ENCODE measurements at regions not wholly inside any gene's neighbourhood (a gene's known extent, or its start where the extent isn't known, plus 50 kb on each side); places are given as distances from the start of the nearest gene placed in this dataset.

DNA sequence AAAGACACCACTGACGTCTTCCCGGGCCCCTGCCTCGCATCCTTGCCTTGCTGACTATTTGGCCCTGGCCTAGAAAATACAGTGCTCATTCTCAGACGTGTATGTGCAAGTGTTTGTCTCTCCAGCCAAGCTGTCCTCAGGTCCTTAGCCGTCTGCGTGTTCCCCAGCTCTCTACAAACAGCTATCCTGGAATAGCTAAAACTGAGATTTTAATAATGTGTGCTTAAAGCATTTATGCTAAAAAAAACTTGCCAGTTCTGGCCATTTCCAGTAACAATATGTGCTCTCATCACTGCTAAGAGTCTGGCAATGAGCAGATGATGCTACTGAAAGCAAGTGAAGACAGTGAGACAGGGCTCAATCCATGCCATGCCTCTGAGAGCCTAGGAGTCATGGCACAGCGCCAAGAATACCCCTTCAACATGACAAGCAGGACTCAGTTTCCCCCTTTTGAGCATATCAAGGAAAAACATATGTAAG lies 55.7 kb downstream of the IRF2BP2 start:
- Histone ChIP-seq H2AFZ (ENCODE audit: low read length, unreplicated experiment) (no peak overlapping the region), H3K27ac (ENCODE audit: low read depth, low read length) (no peak overlapping the region), H3K27me3 (ENCODE audit: insufficient read depth, low read length) (no peaks in the 10 kb centered on the region), H3K4me3 (ENCODE audit: low read depth, low read length) (no peak overlapping the region), H3K4me1 (ENCODE audit: control insufficient read depth, insufficient read depth, low read length, unreplicated experiment) (peaks cover 7% of the 10 kb centered on the region), H3K36me3 (ENCODE audit: insufficient read depth, low read length) (no peaks in the 10 kb centered on the region), H3K79me2 (ENCODE audit: control insufficient read depth, insufficient read depth, low read length, unreplicated experiment) (no peaks in the 10 kb centered on the region)

DNA sequence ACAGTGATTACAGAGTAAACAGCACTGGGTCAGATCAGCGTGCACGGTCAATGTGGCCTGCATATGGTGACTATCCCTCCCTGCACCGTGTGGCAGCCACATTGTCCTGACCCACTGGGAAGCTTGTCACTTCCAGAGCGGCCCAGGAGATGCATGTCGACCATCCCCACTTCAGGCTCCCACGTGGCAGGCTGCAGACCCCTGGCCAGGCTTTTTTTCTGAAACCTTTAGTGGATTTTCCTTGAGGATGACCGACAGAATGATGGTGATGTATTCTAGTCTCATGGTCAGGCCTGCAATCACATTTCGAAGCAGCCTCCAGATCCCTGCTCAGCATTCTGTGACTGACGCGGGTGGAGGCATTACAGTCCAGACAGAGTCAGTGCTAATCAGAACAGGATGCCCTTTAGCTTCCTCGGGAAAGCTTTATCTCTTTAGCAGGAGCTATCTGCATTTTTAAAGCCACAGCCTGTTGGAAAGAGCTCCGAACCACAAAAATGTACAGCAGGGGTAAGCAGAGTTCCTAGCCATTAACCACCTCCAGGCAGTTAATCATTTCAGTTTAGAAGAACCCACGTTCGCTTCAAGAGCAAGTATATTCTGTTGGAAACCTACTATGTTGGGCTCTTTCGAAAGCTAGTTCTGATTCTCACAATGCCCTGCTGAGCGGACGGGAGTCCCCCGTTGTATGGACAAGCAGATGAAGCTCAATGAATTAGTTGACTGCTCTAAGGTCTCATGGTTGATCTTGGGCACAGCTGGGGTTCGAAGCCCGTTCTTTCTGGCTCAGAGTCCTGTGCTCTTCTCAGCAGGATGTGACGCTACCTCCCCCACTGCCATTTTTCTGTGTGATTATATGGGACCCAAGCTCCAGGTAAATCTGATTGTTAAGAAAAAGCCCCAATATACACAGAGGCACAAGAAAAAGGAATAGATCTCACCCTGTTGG lies 56.5 kb downstream of the IRF2BP2 start:
- peak overlapping the region; percentile 83 for H2AFZ ChIP-seq (ENCODE audit: low read length, unreplicated experiment)
- H3K27me3 ChIP-seq (ENCODE audit: insufficient read depth, low read length), result no peaks in the 10 kb centered on the region
- no peaks in the 10 kb centered on the region for H3K36me3 ChIP-seq (ENCODE audit: insufficient read depth, low read length)
- peaks cover 7% of the 10 kb centered on the region for H3K4me1 ChIP-seq (ENCODE audit: control insufficient read depth, insufficient read depth, low read length, unreplicated experiment)
- no peaks in the 10 kb centered on the region for H3K79me2 ChIP-seq (ENCODE audit: control insufficient read depth, insufficient read depth, low read length, unreplicated experiment)
- H3K27ac ChIP-seq (ENCODE audit: low read depth, low read length), result no peak overlapping the region
- no peak overlapping the region for H3K4me3 ChIP-seq (ENCODE audit: low read depth, low read length)

DNA sequence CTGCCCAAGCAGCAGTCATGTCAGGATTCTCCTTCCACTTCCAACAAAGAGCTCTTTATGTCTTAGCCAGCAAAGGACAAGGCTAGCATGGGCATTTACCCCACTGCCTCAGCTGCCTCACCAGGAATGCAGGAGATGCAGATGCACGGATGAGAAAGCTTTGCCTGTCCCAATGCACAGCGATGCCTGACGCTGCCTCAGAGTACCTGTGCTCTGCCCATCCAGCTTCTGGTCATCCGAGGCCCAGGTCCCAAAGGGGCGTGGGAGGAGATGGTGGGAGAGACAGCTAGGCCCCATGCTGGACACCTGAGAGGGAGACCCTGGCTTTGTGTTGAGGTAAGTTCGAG lies 59.0 kb downstream of the IRF2BP2 start:
- H3K79me2 ChIP-seq (ENCODE audit: control insufficient read depth, insufficient read depth, low read length, unreplicated experiment), result no peaks in the 10 kb centered on the region
- no peak overlapping the region for H3K27ac ChIP-seq (ENCODE audit: low read depth, low read length)
- H3K4me1 ChIP-seq (ENCODE audit: control insufficient read depth, insufficient read depth, low read length, unreplicated experiment), result peaks cover 7% of the 10 kb centered on the region
- H3K27me3 ChIP-seq (ENCODE audit: insufficient read depth, low read length), result no peaks in the 10 kb centered on the region
- no peak overlapping the region for H3K4me3 ChIP-seq (ENCODE audit: low read depth, low read length)
- no peak overlapping the region for H2AFZ ChIP-seq (ENCODE audit: low read length, unreplicated experiment)
- H3K36me3 ChIP-seq (ENCODE audit: insufficient read depth, low read length), result no peaks in the 10 kb centered on the region

DNA sequence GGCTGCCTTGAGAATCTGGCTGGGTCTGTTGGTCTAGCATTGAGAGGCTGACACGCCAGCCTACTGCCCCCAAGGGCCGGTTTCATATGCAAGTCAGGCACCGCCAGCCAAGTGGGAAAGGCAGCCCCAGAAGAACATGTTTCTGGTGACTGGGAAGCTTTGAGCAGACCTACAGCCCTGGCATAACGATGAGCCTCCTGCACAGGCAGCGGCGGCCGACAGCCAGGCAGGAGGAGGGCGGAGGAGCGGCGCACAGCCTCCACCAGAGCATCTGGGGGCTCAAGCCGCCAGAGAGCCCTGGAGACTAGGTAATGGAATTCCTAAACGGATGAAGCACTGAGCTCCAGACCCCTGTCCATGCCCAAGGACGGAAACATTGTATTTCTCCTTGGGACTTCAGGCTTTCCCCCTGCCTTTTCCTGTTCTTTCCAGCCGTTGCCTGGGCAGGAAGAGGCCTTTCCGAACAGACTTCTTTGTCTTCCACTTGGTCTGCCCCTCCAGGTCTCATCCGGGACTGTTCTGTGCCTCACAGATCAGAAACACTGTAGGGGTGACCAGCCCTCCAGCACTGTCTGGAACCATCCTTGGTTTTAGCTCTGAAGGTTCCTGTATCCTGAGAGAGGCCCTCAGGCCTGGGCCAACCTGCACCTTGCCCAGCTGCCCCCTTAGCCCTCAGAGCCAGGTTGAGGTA lies 59.5 kb downstream of the IRF2BP2 start:
- no peaks in the 10 kb centered on the region for H3K27me3 ChIP-seq (ENCODE audit: insufficient read depth, low read length)
- H3K79me2 ChIP-seq (ENCODE audit: control insufficient read depth, insufficient read depth, low read length, unreplicated experiment), result no peaks in the 10 kb centered on the region
- no peaks in the 10 kb centered on the region for H3K36me3 ChIP-seq (ENCODE audit: insufficient read depth, low read length)
- H2AFZ ChIP-seq (ENCODE audit: low read length, unreplicated experiment), result no peak overlapping the region
- peaks cover 9% of the 10 kb centered on the region for H3K4me1 ChIP-seq (ENCODE audit: control insufficient read depth, insufficient read depth, low read length, unreplicated experiment)
- H3K4me3 ChIP-seq (ENCODE audit: low read depth, low read length), result no peak overlapping the region
- no peak overlapping the region for H3K27ac ChIP-seq (ENCODE audit: low read depth, low read length)

DNA sequence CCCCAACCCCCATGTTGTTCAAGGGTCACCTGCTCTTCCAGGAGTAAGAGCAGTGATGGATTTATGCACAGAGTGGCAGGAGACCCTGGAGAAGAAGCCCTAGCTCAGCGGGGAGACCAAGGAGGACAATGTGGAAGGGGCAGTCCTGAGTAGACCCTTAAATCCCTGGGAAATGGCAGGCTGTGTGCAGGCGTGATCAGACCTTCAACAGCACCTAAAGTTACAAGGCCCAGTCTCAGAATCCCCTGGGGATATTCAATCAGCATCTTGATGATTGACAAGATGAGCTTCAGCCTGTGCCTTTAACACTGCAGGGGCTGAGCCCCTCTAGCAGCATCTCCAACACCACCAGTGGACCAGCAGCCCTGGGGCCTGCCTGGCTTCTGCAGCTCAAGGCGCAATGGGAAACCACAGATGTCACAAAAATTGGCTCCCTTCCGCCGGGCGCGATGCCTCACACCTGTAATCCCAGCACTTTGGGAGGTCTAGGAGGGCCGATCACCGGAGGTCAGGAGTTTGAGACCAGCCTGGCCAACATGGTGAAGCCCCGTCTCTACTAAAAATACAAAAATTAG lies 60.4 kb downstream of the IRF2BP2 start:
- Histone ChIP-seq H3K27ac (ENCODE audit: low read depth, low read length) (no peak overlapping the region), H3K4me3 (ENCODE audit: low read depth, low read length) (no peak overlapping the region)

DNA sequence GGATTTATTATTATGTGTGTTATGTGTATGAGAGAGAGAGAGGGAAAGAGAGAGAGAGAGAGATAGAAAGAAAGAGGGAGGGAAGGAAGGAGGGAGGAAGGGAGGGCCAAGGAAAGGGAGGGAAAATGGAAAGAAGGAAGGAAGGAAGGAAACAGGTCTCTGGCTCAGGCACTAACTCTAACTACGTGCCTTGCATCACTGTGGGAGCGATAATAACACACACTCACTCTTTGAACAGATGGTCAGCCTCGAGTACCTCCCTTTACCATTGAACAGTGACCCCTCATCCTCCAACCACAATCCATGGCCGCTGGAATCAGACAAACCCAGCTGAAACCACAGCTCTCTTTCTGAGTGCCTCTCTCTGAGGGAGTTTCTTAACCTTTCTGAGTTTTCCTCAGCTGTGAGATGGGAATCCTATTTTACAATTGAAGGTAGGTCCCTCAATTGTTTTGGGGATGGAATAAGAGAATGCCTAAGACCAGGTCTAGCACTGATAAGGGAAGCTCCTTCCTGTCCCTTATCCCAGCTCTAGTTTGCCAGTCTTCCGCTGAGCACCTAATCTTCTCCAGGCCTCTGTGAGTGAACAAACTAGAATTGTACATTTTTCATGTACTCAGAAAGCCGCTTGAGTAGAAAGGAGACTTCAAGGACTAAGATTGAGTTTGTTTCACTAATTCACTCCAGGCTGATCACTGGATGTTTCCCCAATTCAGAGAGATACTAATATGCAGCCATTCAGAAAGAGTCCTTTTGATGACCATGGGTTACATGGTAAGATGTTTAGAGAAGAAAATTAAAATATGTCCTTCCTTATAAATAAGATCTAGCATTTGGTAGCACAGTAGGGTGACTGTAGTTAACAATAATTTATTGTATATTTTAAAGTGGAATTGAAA lies 62.8 kb downstream of the IRF2BP2 start:
- no peaks in the 10 kb centered on the region for H3K79me2 ChIP-seq (ENCODE audit: control insufficient read depth, insufficient read depth, low read length, unreplicated experiment)
- H2AFZ ChIP-seq (ENCODE audit: low read length, unreplicated experiment), result no peak overlapping the region
- peaks cover 18% of the 10 kb centered on the region for H3K4me1 ChIP-seq (ENCODE audit: control insufficient read depth, insufficient read depth, low read length, unreplicated experiment)
- no peak overlapping the region for H3K4me3 ChIP-seq (ENCODE audit: low read depth, low read length)
- H3K27ac ChIP-seq (ENCODE audit: low read depth, low read length), result no peak overlapping the region
- no peaks in the 10 kb centered on the region for H3K27me3 ChIP-seq (ENCODE audit: insufficient read depth, low read length)
- H3K36me3 ChIP-seq (ENCODE audit: insufficient read depth, low read length), result no peaks in the 10 kb centered on the region

More for the DNA sequence above, 60.4 kb downstream of the IRF2BP2 start:
- Histone ChIP-seq H3K4me1 (ENCODE audit: control insufficient read depth, insufficient read depth, low read length, unreplicated experiment) (peaks cover 19% of the 10 kb centered on the region), H2AFZ (ENCODE audit: low read length, unreplicated experiment) (no peak overlapping the region), H3K27me3 (ENCODE audit: insufficient read depth, low read length) (no peaks in the 10 kb centered on the region), H3K36me3 (ENCODE audit: insufficient read depth, low read length) (no peaks in the 10 kb centered on the region), H3K79me2 (ENCODE audit: control insufficient read depth, insufficient read depth, low read length, unreplicated experiment) (no peaks in the 10 kb centered on the region)

DNA sequence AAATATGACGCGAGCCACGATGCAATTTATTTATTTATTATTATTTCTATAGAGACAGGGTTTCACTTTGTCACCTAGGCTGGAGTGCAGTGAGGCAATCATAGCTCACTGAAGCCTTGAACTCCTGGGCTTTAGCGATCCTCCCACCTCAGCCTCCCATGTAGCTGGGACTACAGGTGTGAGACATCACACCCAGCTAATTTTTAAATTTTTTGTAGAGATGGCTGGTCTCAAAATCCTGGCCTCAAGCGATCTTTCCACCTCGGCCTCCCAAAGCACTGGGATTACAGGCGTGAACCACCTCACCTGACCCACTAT lies 63.6 kb downstream of the IRF2BP2 start:
- Histone ChIP-seq H3K27ac (ENCODE audit: low read depth, low read length) (no peak overlapping the region), H3K79me2 (ENCODE audit: control insufficient read depth, insufficient read depth, low read length, unreplicated experiment) (no peaks in the 10 kb centered on the region), H3K27me3 (ENCODE audit: insufficient read depth, low read length) (no peaks in the 10 kb centered on the region)

DNA sequence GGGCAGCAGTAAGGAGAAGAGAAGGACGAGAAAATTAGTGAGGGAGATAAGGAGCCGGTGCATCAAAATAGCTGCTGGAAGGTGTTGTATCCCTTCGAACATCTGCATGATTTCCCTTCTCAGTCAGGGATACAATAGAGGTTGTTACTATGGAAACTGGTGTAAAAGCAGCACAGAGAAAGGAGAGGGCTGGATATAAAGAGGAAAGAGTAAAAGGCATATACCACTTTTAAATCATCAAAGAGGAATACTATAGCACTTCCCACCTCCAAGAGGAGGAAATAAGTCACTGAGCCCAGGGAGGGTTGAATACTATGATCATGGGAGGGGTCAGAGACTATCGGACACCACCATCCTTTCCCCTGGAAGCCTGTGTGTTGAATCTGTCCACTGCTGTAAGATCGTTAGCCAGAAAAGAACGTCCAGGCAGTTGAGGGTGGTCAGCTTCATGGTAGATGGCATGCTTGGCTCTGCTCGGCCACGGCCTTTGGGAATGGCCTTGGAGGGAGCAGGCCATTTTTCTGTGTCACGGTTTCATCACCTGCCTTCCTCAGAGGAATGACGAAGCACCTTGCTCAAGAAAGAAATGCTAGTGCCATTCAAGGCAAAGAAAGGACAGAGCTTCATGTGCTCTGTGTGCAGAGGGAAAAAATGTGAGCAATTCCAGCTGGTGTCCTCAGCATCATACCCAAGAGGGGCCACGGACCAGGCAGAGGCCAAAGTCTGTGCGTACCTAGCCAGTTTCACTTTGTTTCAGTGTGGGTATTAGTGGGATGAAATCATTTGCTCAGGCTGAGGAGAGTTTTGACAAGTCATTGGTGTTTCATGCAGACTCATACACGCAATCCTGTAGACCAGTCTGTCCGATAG lies 64.2 kb downstream of the IRF2BP2 start:
- Histone ChIP-seq H3K79me2 (ENCODE audit: control insufficient read depth, insufficient read depth, low read length, unreplicated experiment) (no peaks in the 10 kb centered on the region), H3K27me3 (ENCODE audit: insufficient read depth, low read length) (no peaks in the 10 kb centered on the region), H3K36me3 (ENCODE audit: insufficient read depth, low read length) (no peaks in the 10 kb centered on the region), H3K27ac (ENCODE audit: low read depth, low read length) (no peak overlapping the region), H3K4me3 (ENCODE audit: low read depth, low read length) (no peak overlapping the region), H2AFZ (ENCODE audit: low read length, unreplicated experiment) (no peak overlapping the region), H3K4me1 (ENCODE audit: control insufficient read depth, insufficient read depth, low read length, unreplicated experiment) (peaks cover 18% of the 10 kb centered on the region)

More for the DNA sequence above, 63.6 kb downstream of the IRF2BP2 start:
- peaks cover 18% of the 10 kb centered on the region for H3K4me1 ChIP-seq (ENCODE audit: control insufficient read depth, insufficient read depth, low read length, unreplicated experiment)
- no peak overlapping the region for H3K4me3 ChIP-seq (ENCODE audit: low read depth, low read length)
- no peaks in the 10 kb centered on the region for H3K36me3 ChIP-seq (ENCODE audit: insufficient read depth, low read length)
- H2AFZ ChIP-seq (ENCODE audit: low read length, unreplicated experiment), result no peak overlapping the region

DNA sequence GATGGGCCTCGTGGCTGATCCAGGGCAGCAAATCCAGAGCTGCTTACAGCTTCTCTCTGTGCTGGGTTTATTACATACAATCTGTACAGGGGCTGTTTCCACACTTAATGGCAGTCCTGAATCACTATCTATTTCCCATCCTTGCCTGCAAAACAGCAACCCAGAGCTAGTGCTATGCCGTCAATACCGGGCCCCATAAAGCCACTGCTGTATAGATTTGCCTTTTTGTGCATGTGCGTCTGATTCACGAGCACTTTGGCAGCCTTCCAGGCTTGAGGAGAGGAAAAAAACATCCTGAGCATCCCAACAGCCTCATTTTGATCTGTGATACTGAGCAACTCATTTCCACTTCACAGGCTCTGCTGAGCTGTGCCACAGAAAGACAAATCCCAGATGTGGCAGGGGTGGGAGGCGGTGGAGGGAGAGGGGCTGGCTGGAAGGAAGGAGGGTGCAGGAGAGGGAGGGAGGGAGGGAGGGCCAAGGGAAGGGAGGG lies 65.2 kb upstream of the TARBP1 start:
- peaks cover 18% of the 10 kb centered on the region for H3K4me1 ChIP-seq (ENCODE audit: control insufficient read depth, insufficient read depth, low read length, unreplicated experiment)
- no peak overlapping the region for H2AFZ ChIP-seq (ENCODE audit: low read length, unreplicated experiment)
- no peaks in the 10 kb centered on the region for H3K79me2 ChIP-seq (ENCODE audit: control insufficient read depth, insufficient read depth, low read length, unreplicated experiment)
- H3K36me3 ChIP-seq (ENCODE audit: insufficient read depth, low read length), result no peaks in the 10 kb centered on the region
- H3K27ac ChIP-seq (ENCODE audit: low read depth, low read length), result peak overlapping the region; percentile 63
- H3K4me3 ChIP-seq (ENCODE audit: low read depth, low read length), result no peak overlapping the region
- H3K27me3 ChIP-seq (ENCODE audit: insufficient read depth, low read length), result no peaks in the 10 kb centered on the region

Data from ACC112 (cell line).